OCI-LY1 (cell line): ENCODE measurements at regions not wholly inside any gene's neighbourhood (a gene's known extent, or its start where the extent isn't known, plus 50 kb on each side); places are given as distances from the start of the nearest gene placed in this dataset.

Source experiments
- CTCF ChIP-seq: fragments of 200-600 bp; sonication (generic), shearing (Covaris generic); IDR thresholded peaks from 2 replicates; pipeline ENCODE4 v1.5.1; 2017; ENCODE audit warnings: mild to moderate bottlenecking, antibody characterized with exemption, low read length, moderate library complexity, mixed read lengths
- EZH2 ChIP-seq: fragments of 200-600 bp; sonication (generic), shearing (Covaris generic); IDR thresholded peaks from 2 replicates; pipeline ENCODE4 v1.8.0; 2017; ENCODE audit warnings: borderline replicate concordance, mixed run types, mild to moderate bottlenecking, antibody characterized with exemption, low read length, moderate library complexity, mixed read lengths

GRCh38 chr10:89975771-89976170 is 274.4 kb downstream of the KIF20B start:
- no peak for TF ChIP-seq EZH2
- TF ChIP-seq CTCF = no peak
